SK-N-SH treated with all-trans-retinoic acid at 6 μM for 48 hours (cell line): ENCODE measurements at regions not wholly inside any gene's neighbourhood (a gene's known extent, or its start where the extent isn't known, plus 50 kb on each side); places are given as distances from the start of the nearest gene placed in this dataset.

Experiments used
- ATAC-seq: fragments of 200-7000 bp; cut with Tn5 transposase; 3 replicates; pipeline ENCODE4 v1.9.1; 2020; ENCODE audit warnings: mild to moderate bottlenecking, moderate library complexity
- ARNTL ChIP-seq: fragments of 450-650 bp; formaldehyde crosslinking; IDR thresholded peaks from 2 replicates; pipeline ENCODE4 v1.5.0; 2020; ENCODE audit warnings: low read depth, mild to moderate bottlenecking, moderate library complexity, borderline replicate concordance
- BACH2 ChIP-seq: fragments of 250-450 bp; sonication (Bioruptor Pico); IDR thresholded peaks from 2 replicates; pipeline ENCODE4 v1.9.0; 2021; ENCODE audit warnings: mild to moderate bottlenecking, borderline replicate concordance
- CREB5 ChIP-seq: fragments of 250-450 bp; sonication (Bioruptor Pico); IDR thresholded peaks from 2 replicates; pipeline ENCODE4 v1.5.1; 2020; ENCODE audit warnings: low read depth, mild to moderate bottlenecking, moderate library complexity
- CSDC2 ChIP-seq: fragments of 250-450 bp; sonication (Bioruptor Pico); IDR thresholded peaks from 2 replicates; pipeline ENCODE4 v1.5.0; 2020; ENCODE audit warnings: mild to moderate bottlenecking, moderate library complexity
- CSRNP3 ChIP-seq: fragments of 250-450 bp; sonication (Bioruptor Pico); IDR thresholded peaks from 2 replicates; pipeline ENCODE4 v1.5.1; 2021; ENCODE audit warnings: mild to moderate bottlenecking, moderate library complexity
- ESRRG ChIP-seq: fragments of 250-450 bp; sonication (Bioruptor Pico); IDR thresholded peaks from 2 replicates; pipeline ENCODE4 v1.6.1; 2021; ENCODE audit warnings: mild to moderate bottlenecking
- GLIS3 ChIP-seq: fragments of 250-450 bp; sonication (Bioruptor Pico); IDR thresholded peaks from 2 replicates; pipeline ENCODE4 v1.5.0; 2020; ENCODE audit warnings: mild to moderate bottlenecking, moderate library complexity
- ISL1 ChIP-seq: fragments of 250-450 bp; sonication (Bioruptor Pico); IDR thresholded peaks from 2 replicates; pipeline ENCODE4 v2.1.2; 2022; ENCODE audit warnings: mild to moderate bottlenecking, moderate library complexity
- OSR1 ChIP-seq: fragments of 250-450 bp; sonication (Bioruptor Pico); IDR thresholded peaks from 2 replicates; pipeline ENCODE4 v1.8.0; 2022; ENCODE audit warnings: moderate library complexity, mild to moderate bottlenecking, inconsistent platforms
- PATZ1 ChIP-seq: fragments of 250-450 bp; sonication (Bioruptor Pico); IDR thresholded peaks from 2 replicates; pipeline ENCODE4 v1.8.0; 2020; ENCODE audit warnings: mild to moderate bottlenecking, moderate library complexity, borderline replicate concordance
- POU6F1 ChIP-seq: fragments of 250-450 bp; sonication (Bioruptor Pico); IDR thresholded peaks from 2 replicates; pipeline ENCODE4 v1.8.0; 2021; ENCODE audit warnings: low read depth, mild to moderate bottlenecking, moderate library complexity, borderline replicate concordance
- PPARA ChIP-seq: fragments of 250-450 bp; sonication (Bioruptor Pico); IDR thresholded peaks from 2 replicates; pipeline ENCODE4 v1.5.0; 2020; ENCODE audit warnings: mild to moderate bottlenecking, borderline replicate concordance
- SNAI2 ChIP-seq: fragments of 250-450 bp; sonication (Bioruptor Pico); IDR thresholded peaks from 2 replicates; pipeline ENCODE4 v1.5.0; 2020; ENCODE audit warnings: mild to moderate bottlenecking, moderate library complexity
- TCF4 ChIP-seq: fragments of 250-450 bp; sonication (Bioruptor Pico); IDR thresholded peaks from 2 replicates; pipeline ENCODE4 v1.8.0; 2021; ENCODE audit warnings: mild to moderate bottlenecking, moderate library complexity, borderline replicate concordance
- TOX ChIP-seq: fragments of 250-450 bp; sonication (Bioruptor Pico); IDR thresholded peaks from 2 replicates; pipeline ENCODE4 v1.8.0; 2021; ENCODE audit warnings: mild to moderate bottlenecking, moderate library complexity, borderline replicate concordance
- TSHZ2 ChIP-seq: fragments of 250-450 bp; sonication (Bioruptor Pico); IDR thresholded peaks from 2 replicates; pipeline ENCODE4 v1.5.0; 2020; ENCODE audit warnings: mild to moderate bottlenecking, moderate library complexity
- ZC3H10 ChIP-seq: fragments of 250-450 bp; sonication (Bioruptor Pico); IDR thresholded peaks from 2 replicates; pipeline ENCODE4 v1.5.1; 2021; ENCODE audit warnings: mild to moderate bottlenecking, moderate library complexity
- ZFP3 ChIP-seq: fragments of 250-450 bp; sonication (Bioruptor Pico); IDR thresholded peaks from 2 replicates; pipeline ENCODE4 v1.5.0; 2020; ENCODE audit warnings: mild to moderate bottlenecking, moderate library complexity
- ZFP30 ChIP-seq: fragments of 450-650 bp; formaldehyde crosslinking; IDR thresholded peaks from 2 replicates; pipeline ENCODE4 v1.5.0; 2022; ENCODE audit warnings: mild to moderate bottlenecking, moderate library complexity
- ZNF565 ChIP-seq: fragments of 450-650 bp; formaldehyde crosslinking; conservative IDR thresholded peaks from 2 replicates; pipeline ENCODE4 v1.5.0; 2020; ENCODE audit warnings: low read depth, mild to moderate bottlenecking, moderate library complexity
- ZNF8 ChIP-seq: fragments of 450-650 bp; formaldehyde crosslinking; IDR thresholded peaks from 2 replicates; pipeline ENCODE4 v1.5.0; 2020; ENCODE audit warnings: mild to moderate bottlenecking, moderate library complexity

GRCh38 chr16:27677263-27677662 is 127.3 kb downstream of the KATNIP start:
- TF ChIP-seq CSRNP3 (no peak), ZFP30 (CRISPR knock-in tag) (no peak), POU6F1 (CRISPR knock-in tag) (no peak), TSHZ2 (CRISPR knock-in tag) (no peak), ZC3H10 (CRISPR knock-in tag) (no peak), GLIS3 (CRISPR knock-in tag) (no peak), CSDC2 (CRISPR knock-in tag) (no peak), ZFP3 (CRISPR knock-in tag) (no peak)
- peak; percentile 33 for ATAC-seq

- TF ChIP-seq ISL1 (CRISPR knock-in tag) (no peak), OSR1 (CRISPR knock-in tag) (no peak), SNAI2 (no peak), CSDC2 (CRISPR knock-in tag) (no peak), PPARA (CRISPR knock-in tag) (no peak)
These were observed 129.0 kb downstream of the KATNIP start for GRCh38 chr16:27678955-27679354.

GRCh38 chr16:27679899-27680298 is 130.0 kb downstream of the KATNIP start:
- TF ChIP-seq OSR1 (CRISPR knock-in tag) (no peak), ZC3H10 (CRISPR knock-in tag) (no peak), ISL1 (CRISPR knock-in tag) (no peak), TOX (CRISPR knock-in tag) (no peak), CREB5 (CRISPR knock-in tag) (no peak), GLIS3 (CRISPR knock-in tag) (no peak), TCF4 (no peak), ZFP30 (CRISPR knock-in tag) (no peak), ARNTL (CRISPR knock-in tag) (no peak), PATZ1 (no peak), SNAI2 (no peak), BACH2 (CRISPR knock-in tag) (no peak), CSDC2 (CRISPR knock-in tag) (no peak), ZFP3 (CRISPR knock-in tag) (no peak), PPARA (CRISPR knock-in tag) (no peak), ZNF8 (CRISPR knock-in tag) (no peak), ZNF565 (CRISPR knock-in tag) (no peak), ESRRG (CRISPR knock-in tag) (no peak)
- ATAC-seq, result no peak

More at GRCh38 chr16:27678955-27679354, 129.0 kb downstream of the KATNIP start:
- no peak for ATAC-seq
